Neural progenitor cell (in vitro differentiated cells): ENCODE measurements at regions not wholly inside any gene's neighbourhood (a gene's known extent, or its start where the extent isn't known, plus 50 kb on each side); places are given as distances from the start of the nearest gene placed in this dataset.

Source experiments
- DNase-seq: peaks from one replicate; pipeline ENCODE4 v3.0.0-alpha.2; 2016; ENCODE audit warnings: low spot score
- H2AFZ ChIP-seq: fragments of 200-600 bp; sonication (generic); replicated peaks from 2 replicates; pipeline ENCODE4 v1.6.1; 2016; ENCODE audit warnings: antibody characterized with exemption
- H3F3A ChIP-seq: fragments of 200-600 bp; sonication (generic); 2 replicates; pipeline ENCODE4 v1.6.1; 2016; ENCODE audit warnings: antibody characterized with exemption, low read depth
- H3K27ac ChIP-seq: fragments of 200-600 bp; sonication (generic); 2 replicates; pipeline ENCODE4 v1.5.1; 2016; ENCODE audit warnings: mild to moderate bottlenecking
- H3K27me3 ChIP-seq: fragments of 200-600 bp; sonication (generic); 2 replicates; pipeline ENCODE4 v1.6.1; 2016; ENCODE audit warnings: mild to moderate bottlenecking, moderate library complexity
- H3K36me3 ChIP-seq: fragments of 200-600 bp; sonication (generic); 2 replicates; pipeline ENCODE4 v1.5.1; 2016
- H3K4me1 ChIP-seq: fragments of 200-600 bp; sonication (generic); 2 replicates; pipeline ENCODE4 v1.6.1; 2016; ENCODE audit warnings: mixed run types
- H3K4me2 ChIP-seq: fragments of 200-600 bp; sonication (generic); 2 replicates; pipeline ENCODE4 v1.6.1; 2016
- H3K4me3 ChIP-seq: fragments of 200-600 bp; sonication (generic); 2 replicates; pipeline ENCODE4 v1.5.1; 2016
- H3K79me2 ChIP-seq: fragments of 200-600 bp; sonication (generic); 2 replicates; pipeline ENCODE4 v1.6.1; 2016; ENCODE audit warnings: low read depth
- H3K9ac ChIP-seq: fragments of 200-600 bp; sonication (generic); 2 replicates; pipeline ENCODE4 v1.6.1; 2016
- H3K9me3 ChIP-seq: fragments of 200-600 bp; sonication (generic); 2 replicates; pipeline ENCODE4 v1.5.1; 2016; ENCODE audit warnings: low read depth
- H4K20me1 ChIP-seq: fragments of 200-600 bp; sonication (generic); 2 replicates; pipeline ENCODE4 v1.6.1; 2016; ENCODE audit warnings: low read depth
- H3K27ac Mint-ChIP-seq: 3 replicates; pipeline ENCODE4 v1.8.0; 2021; ENCODE audit warnings: mixed read lengths
- H3K27me3 Mint-ChIP-seq: 2 replicates; pipeline ENCODE4 v1.8.0; 2022; ENCODE audit warnings: low read depth, mild to moderate bottlenecking, inconsistent platforms, moderate library complexity, mixed read lengths; ENCODE audit not compliant: insufficient read depth
- H3K36me3 Mint-ChIP-seq: 3 replicates; pipeline ENCODE4 v1.8.0; 2021; ENCODE audit warnings: mixed read lengths
- H3K4me1 Mint-ChIP-seq: 3 replicates; pipeline ENCODE4 v1.8.0; 2021; ENCODE audit warnings: mixed read lengths
- H3K4me3 Mint-ChIP-seq: 3 replicates; pipeline ENCODE4 v1.8.0; 2021; ENCODE audit warnings: mild to moderate bottlenecking, moderate library complexity, mixed read lengths
- H3K9me3 Mint-ChIP-seq: 3 replicates; pipeline ENCODE4 v1.8.0; 2020; ENCODE audit warnings: mixed read lengths
- EZH2 ChIP-seq: fragments of 200-600 bp; sonication (generic); IDR thresholded peaks from 2 replicates; pipeline ENCODE4 v1.6.1; 2017; ENCODE audit warnings: antibody characterized with exemption, mild to moderate bottlenecking, moderate library complexity
- EZH2phosphoT487 ChIP-seq: fragments of 200-600 bp; sonication (generic); IDR thresholded peaks from 2 replicates; pipeline ENCODE4 v1.6.1; 2017; ENCODE audit warnings: antibody characterized with exemption
- TF ChIP-seq, protein P1 (sequence below): fragments of 200-600 bp; sonication (generic); IDR thresholded peaks from 2 replicates; pipeline ENCODE4 v1.5.1; 2017; ENCODE audit warnings: antibody characterized with exemption, mild to moderate bottlenecking

DNA sequence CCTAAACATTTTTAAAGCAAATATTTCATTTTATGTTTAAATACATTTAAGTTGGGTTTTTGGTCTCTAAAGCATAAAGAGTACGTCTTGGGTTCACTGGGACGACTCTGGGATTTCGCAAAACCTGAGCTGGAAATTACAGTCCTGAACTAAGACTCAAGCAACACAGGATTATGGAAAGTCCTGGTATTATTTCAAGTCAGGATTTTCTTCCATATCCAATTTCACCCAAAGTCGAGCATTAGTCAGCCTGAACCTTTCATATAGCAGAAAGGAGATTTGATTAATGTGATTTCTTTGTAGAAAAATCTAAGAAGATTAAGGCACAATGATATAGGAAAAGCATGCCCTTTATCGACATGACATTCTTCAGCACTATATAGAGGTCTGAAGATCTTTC, 100.0 kb downstream of the MTERF1 start:
- peaks cover 14% of the 10 kb centered on the region for H3K4me1 Mint-ChIP-seq

DNA sequence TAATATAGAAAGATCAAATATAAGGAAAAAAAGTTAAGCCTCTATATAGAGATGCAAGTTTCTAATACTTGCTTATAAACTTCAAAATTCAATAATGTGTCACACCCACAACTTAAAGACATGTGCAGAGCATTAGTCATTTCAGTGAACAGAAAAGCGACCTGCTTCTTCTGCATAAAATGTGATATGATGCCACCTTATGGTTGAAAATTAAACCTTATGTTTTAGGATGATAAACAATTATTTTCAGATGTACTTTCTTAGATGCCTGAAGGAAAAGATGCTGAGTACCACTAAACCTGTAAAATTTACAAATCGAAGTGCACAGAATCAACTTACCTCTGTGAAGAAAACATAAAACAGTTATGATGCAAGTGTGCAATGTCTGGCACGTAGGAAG, 96.0 kb downstream of the MTERF1 start:
- DNase-seq: no peak
- H3K9ac ChIP-seq: no peak overlapping the region
- no peaks in the 10 kb centered on the region for H3K9me3 Mint-ChIP-seq
- no peaks in the 10 kb centered on the region for H3K27me3 Mint-ChIP-seq
- no peak overlapping the region for H3K4me2 ChIP-seq
- no peaks in the 10 kb centered on the region for H4K20me1 ChIP-seq
- H3K9me3 ChIP-seq: no peaks in the 10 kb centered on the region
- H3K36me3 ChIP-seq: no peaks in the 10 kb centered on the region
- H3F3A ChIP-seq: no peaks in the 10 kb centered on the region
- H3K4me1 ChIP-seq: peaks cover 10% of the 10 kb centered on the region
- no peak overlapping the region for H3K27ac Mint-ChIP-seq
- H3K27me3 ChIP-seq: peaks cover 14% of the 10 kb centered on the region
- no peak overlapping the region for H3K4me3 Mint-ChIP-seq
- no peak overlapping the region for H3K27ac ChIP-seq
- TF ChIP-seq, protein P1, sequence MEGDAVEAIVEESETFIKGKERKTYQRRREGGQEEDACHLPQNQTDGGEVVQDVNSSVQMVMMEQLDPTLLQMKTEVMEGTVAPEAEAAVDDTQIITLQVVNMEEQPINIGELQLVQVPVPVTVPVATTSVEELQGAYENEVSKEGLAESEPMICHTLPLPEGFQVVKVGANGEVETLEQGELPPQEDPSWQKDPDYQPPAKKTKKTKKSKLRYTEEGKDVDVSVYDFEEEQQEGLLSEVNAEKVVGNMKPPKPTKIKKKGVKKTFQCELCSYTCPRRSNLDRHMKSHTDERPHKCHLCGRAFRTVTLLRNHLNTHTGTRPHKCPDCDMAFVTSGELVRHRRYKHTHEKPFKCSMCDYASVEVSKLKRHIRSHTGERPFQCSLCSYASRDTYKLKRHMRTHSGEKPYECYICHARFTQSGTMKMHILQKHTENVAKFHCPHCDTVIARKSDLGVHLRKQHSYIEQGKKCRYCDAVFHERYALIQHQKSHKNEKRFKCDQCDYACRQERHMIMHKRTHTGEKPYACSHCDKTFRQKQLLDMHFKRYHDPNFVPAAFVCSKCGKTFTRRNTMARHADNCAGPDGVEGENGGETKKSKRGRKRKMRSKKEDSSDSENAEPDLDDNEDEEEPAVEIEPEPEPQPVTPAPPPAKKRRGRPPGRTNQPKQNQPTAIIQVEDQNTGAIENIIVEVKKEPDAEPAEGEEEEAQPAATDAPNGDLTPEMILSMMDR: peak; percentile 21
- TF ChIP-seq EZH2: no peak
- no peaks in the 10 kb centered on the region for H3K79me2 ChIP-seq
- H3K4me1 Mint-ChIP-seq: peaks cover 22% of the 10 kb centered on the region
- H2AFZ ChIP-seq: no peak overlapping the region
- no peaks in the 10 kb centered on the region for H3K36me3 Mint-ChIP-seq
- H3K4me3 ChIP-seq: no peak overlapping the region

More for the DNA sequence above, 100.0 kb downstream of the MTERF1 start:
- Histone ChIP-seq H3K4me3 (no peak overlapping the region), H3K79me2 (no peaks in the 10 kb centered on the region), H3K9ac (no peak overlapping the region), H4K20me1 (no peaks in the 10 kb centered on the region), H3K9me3 (no peaks in the 10 kb centered on the region), H3K4me2 (no peak overlapping the region), H3K36me3 (no peaks in the 10 kb centered on the region), H3K4me1 (peaks cover 22% of the 10 kb centered on the region), H2AFZ (no peak overlapping the region), H3K27me3 (peaks cover 14% of the 10 kb centered on the region), H3F3A (peaks cover 7% of the 10 kb centered on the region), H3K27ac (no peak overlapping the region)
- peaks cover 2% of the 10 kb centered on the region for H3K36me3 Mint-ChIP-seq
- peaks cover 2% of the 10 kb centered on the region for H3K27me3 Mint-ChIP-seq
- H3K9me3 Mint-ChIP-seq: no peaks in the 10 kb centered on the region
- DNase-seq: no peak
- TF ChIP-seq EZH2phosphoT487 (no peak), EZH2 (no peak)
- TF ChIP-seq, protein P1: no peak
- no peak overlapping the region for H3K4me3 Mint-ChIP-seq
- H3K27ac Mint-ChIP-seq: no peak overlapping the region

DNA sequence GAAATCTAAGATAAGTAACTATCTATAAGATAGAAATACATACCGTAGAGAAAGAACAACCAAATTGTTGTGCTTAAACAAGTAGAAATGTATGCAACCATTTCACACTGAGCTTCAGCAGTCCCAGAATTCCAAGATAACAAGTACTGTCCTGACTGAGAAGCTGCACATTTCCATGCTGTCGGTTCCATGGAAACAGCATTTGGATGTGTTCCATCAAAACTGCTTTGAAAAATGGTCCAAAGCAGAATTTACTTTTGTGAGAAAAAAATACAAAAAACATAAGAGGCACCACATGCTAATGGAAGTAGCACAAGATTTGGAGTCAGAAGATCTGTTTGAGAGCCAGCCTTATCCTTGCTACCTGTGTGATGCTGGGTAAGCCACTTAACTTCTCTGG, 92.6 kb downstream of the MTERF1 start:
- no peak overlapping the region for H3K4me2 ChIP-seq
- no peaks in the 10 kb centered on the region for H3K9me3 ChIP-seq
- H3K27me3 ChIP-seq: peaks cover 14% of the 10 kb centered on the region
- no peak overlapping the region for H2AFZ ChIP-seq
- TF ChIP-seq, protein P1: no peak
- TF ChIP-seq EZH2 (no peak), EZH2phosphoT487 (no peak)
- no peaks in the 10 kb centered on the region for H3K36me3 ChIP-seq
- Mint-ChIP-seq H3K27ac (no peak overlapping the region), H3K27me3 (peaks cover 2% of the 10 kb centered on the region), H3K36me3 (no peaks in the 10 kb centered on the region), H3K4me3 (no peak overlapping the region), H3K9me3 (peaks cover 2% of the 10 kb centered on the region), H3K4me1 (peaks cover 13% of the 10 kb centered on the region)
- no peaks in the 10 kb centered on the region for H3K4me1 ChIP-seq
- H3K79me2 ChIP-seq: no peaks in the 10 kb centered on the region
- H3K27ac ChIP-seq: no peak overlapping the region
- H3K9ac ChIP-seq: no peak overlapping the region
- no peaks in the 10 kb centered on the region for H3F3A ChIP-seq
- no peaks in the 10 kb centered on the region for H4K20me1 ChIP-seq
- H3K4me3 ChIP-seq: no peak overlapping the region
- no peak for DNase-seq

DNA sequence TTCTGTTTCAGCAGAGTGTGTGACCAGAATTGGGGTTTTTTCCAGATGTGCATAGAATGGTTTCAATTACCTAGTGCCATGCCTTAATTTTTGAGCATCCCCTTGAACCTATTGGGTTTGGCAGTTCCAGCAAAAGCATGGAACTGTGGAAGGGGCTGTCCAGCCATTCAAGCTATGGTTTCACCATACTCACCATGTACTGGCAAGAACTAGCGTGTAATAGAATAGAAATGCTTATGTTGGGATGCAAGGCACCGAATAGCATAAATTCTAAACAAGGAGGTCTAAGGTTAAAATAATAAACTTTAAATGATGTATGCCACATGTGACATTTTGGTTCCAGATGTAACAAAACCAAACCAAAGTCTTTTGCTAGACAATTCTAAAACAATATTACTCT, 91.4 kb downstream of the MTERF1 start:
- Histone ChIP-seq H2AFZ (no peak overlapping the region), H3K79me2 (no peaks in the 10 kb centered on the region), H3K27me3 (peaks cover 11% of the 10 kb centered on the region), H3F3A (no peaks in the 10 kb centered on the region), H3K9me3 (no peaks in the 10 kb centered on the region), H3K27ac (no peak overlapping the region), H3K4me1 (no peaks in the 10 kb centered on the region), H3K9ac (no peak overlapping the region), H3K4me3 (no peak overlapping the region), H3K4me2 (no peak overlapping the region), H4K20me1 (no peaks in the 10 kb centered on the region), H3K36me3 (no peaks in the 10 kb centered on the region)
- peaks cover 13% of the 10 kb centered on the region for H3K4me1 Mint-ChIP-seq
- H3K27ac Mint-ChIP-seq: no peak overlapping the region
- H3K27me3 Mint-ChIP-seq: peaks cover 2% of the 10 kb centered on the region
- TF ChIP-seq, protein P1: no peak
- TF ChIP-seq EZH2phosphoT487 (no peak), EZH2 (no peak)
- DNase-seq: no peak
- H3K9me3 Mint-ChIP-seq: peaks cover 10% of the 10 kb centered on the region
- H3K36me3 Mint-ChIP-seq: no peaks in the 10 kb centered on the region
- H3K4me3 Mint-ChIP-seq: no peak overlapping the region
